ENCODE measurements at regions not wholly inside any gene's neighbourhood (a gene's known extent, or its start where the extent isn't known, plus 50 kb on each side); places are given as distances from the start of the nearest gene placed in this dataset.

GRCh38 chr6:146886587-146887446, 288.0 kb downstream of the ADGB start:
- no peak for DNase-seq (ENCODE audit: low spot score)

GRCh38 chr6:146887447-146888077, 288.8 kb downstream of the ADGB start:
- no peak for DNase-seq (ENCODE audit: low spot score)

- no peak for DNase-seq (ENCODE audit: low spot score)
Measured at GRCh38 chr6:146889303-146889702, 290.5 kb downstream of the ADGB start.

- no peak for DNase-seq (ENCODE audit: low spot score)
Measured at GRCh38 chr6:146890172-146890571, 291.4 kb downstream of the ADGB start.

GRCh38 chr6:146890644-146891434, 292.1 kb downstream of the ADGB start:
- no peak for DNase-seq (ENCODE audit: low spot score)

- DNase-seq (ENCODE audit: low spot score) = no peak
Measured at GRCh38 chr6:146891615-146892265, 293.0 kb downstream of the ADGB start.

GRCh38 chr6:146892283-146892612, 293.5 kb downstream of the ADGB start:
- no peak for DNase-seq (ENCODE audit: low spot score)

GRCh38 chr6:146892613-146893401, 294.0 kb downstream of the ADGB start:
- DNase-seq (ENCODE audit: low spot score) = no peak

GRCh38 chr6:146893690-146894089, 294.9 kb downstream of the ADGB start:
- DNase-seq (ENCODE audit: low spot score) = no peak

- DNase-seq (ENCODE audit: low spot score) = no peak
Measured at GRCh38 chr6:146894624-146895023, 295.9 kb downstream of the ADGB start.

GRCh38 chr6:146895101-146895771, 296.5 kb downstream of the ADGB start:
- DNase-seq (ENCODE audit: low spot score) = no peak

- DNase-seq (ENCODE audit: low spot score) = no peak
Measured at GRCh38 chr6:146895772-146896061, 296.9 kb downstream of the ADGB start.

GRCh38 chr6:146896062-146896813, 297.5 kb downstream of the ADGB start:
- DNase-seq (ENCODE audit: low spot score) = no peak

- no peak for DNase-seq (ENCODE audit: low spot score)
Measured at GRCh38 chr6:146896960-146897701, 298.4 kb downstream of the ADGB start.

GRCh38 chr6:146898069-146898887, 299.5 kb downstream of the ADGB start:
- no peak for DNase-seq (ENCODE audit: low spot score)

GRCh38 chr6:146898888-146899227, 300.1 kb downstream of the ADGB start:
- no peak for DNase-seq (ENCODE audit: low spot score)

GRCh38 chr6:146901940-146902816, 302.0 kb upstream of the STXBP5 start:
- DNase-seq (ENCODE audit: low spot score) = peak; percentile 12

- DNase-seq (ENCODE audit: low spot score) = no peak
Measured at GRCh38 chr6:146902846-146903245, 301.4 kb upstream of the STXBP5 start.

Data from SW480 (cell line).